HG03280 (cell line): ENCODE measurements at regions not wholly inside any gene's neighbourhood (a gene's known extent, or its start where the extent isn't known, plus 50 kb on each side); places are given as distances from the start of the nearest gene placed in this dataset.

Experiments used
- ATAC-seq: cut with Tn5 transposase; IDR thresholded peaks from one replicate; pipeline ENCODE4 v1.9.1; 2021; ENCODE audit warnings: mild to moderate bottlenecking, moderate library complexity; ENCODE audit not compliant: unreplicated experiment

GRCh38 chr15:95918525-95918924 lies 412.0 kb upstream of the NR2F2 start:
- no peak for ATAC-seq

- no peak for ATAC-seq
Observed at GRCh38 chr15:95919460-95919859, 411.0 kb upstream of the NR2F2 start.

GRCh38 chr15:95921404-95921803 lies 409.1 kb upstream of the NR2F2 start:
- no peak for ATAC-seq

- ATAC-seq: no peak
Observed at GRCh38 chr15:95922431-95922830, 408.1 kb upstream of the NR2F2 start.

- ATAC-seq: no peak
Observed at GRCh38 chr15:95923792-95924191, 406.7 kb upstream of the NR2F2 start.

- ATAC-seq: no peak
Observed at GRCh38 chr15:95928822-95929221, 401.7 kb upstream of the NR2F2 start.

- ATAC-seq: no peak
Observed at GRCh38 chr15:95929232-95929846, 401.2 kb upstream of the NR2F2 start.

GRCh38 chr15:95930659-95931375 lies 399.7 kb upstream of the NR2F2 start:
- no peak for ATAC-seq

GRCh38 chr15:95931619-95932018 lies 398.9 kb upstream of the NR2F2 start:
- no peak for ATAC-seq

GRCh38 chr15:95932141-95932540 lies 398.4 kb upstream of the NR2F2 start:
- no peak for ATAC-seq

- no peak for ATAC-seq
Observed at GRCh38 chr15:95932676-95933075, 397.8 kb upstream of the NR2F2 start.

GRCh38 chr15:95935852-95936251 lies 394.6 kb upstream of the NR2F2 start:
- ATAC-seq: no peak

GRCh38 chr15:95937128-95937528 lies 393.4 kb upstream of the NR2F2 start:
- no peak for ATAC-seq

- ATAC-seq: no peak
Observed at GRCh38 chr15:95940431-95940985, 390.0 kb upstream of the NR2F2 start.

GRCh38 chr15:95944193-95944592 lies 386.3 kb upstream of the NR2F2 start:
- no peak for ATAC-seq

GRCh38 chr15:95944661-95945255 lies 385.7 kb upstream of the NR2F2 start:
- no peak for ATAC-seq

GRCh38 chr15:95946241-95946640 lies 384.3 kb upstream of the NR2F2 start:
- no peak for ATAC-seq

GRCh38 chr15:95946926-95947325 lies 383.6 kb upstream of the NR2F2 start:
- no peak for ATAC-seq

GRCh38 chr15:95948411-95948810 lies 382.1 kb upstream of the NR2F2 start:
- no peak for ATAC-seq

- ATAC-seq: no peak
Observed at GRCh38 chr15:95953032-95953431, 377.5 kb upstream of the NR2F2 start.

- no peak for ATAC-seq
Observed at GRCh38 chr15:95957861-95958260, 372.6 kb upstream of the NR2F2 start.

- no peak for ATAC-seq
Observed at GRCh38 chr15:95958382-95958781, 372.1 kb upstream of the NR2F2 start.
